Limb (tissue), 2 donors: ENCODE measurements at regions not wholly inside any gene's neighbourhood (a gene's known extent, or its start where the extent isn't known, plus 50 kb on each side); places are given as distances from the start of the nearest gene placed in this dataset.

Experiments used
- DNase-seq, 2 donors: peaks; one replicate each; pipeline ENCODE4 v3.0.0-alpha.2; 2016; ENCODE audit errors: extremely low spot score in 2 of 2

DNA sequence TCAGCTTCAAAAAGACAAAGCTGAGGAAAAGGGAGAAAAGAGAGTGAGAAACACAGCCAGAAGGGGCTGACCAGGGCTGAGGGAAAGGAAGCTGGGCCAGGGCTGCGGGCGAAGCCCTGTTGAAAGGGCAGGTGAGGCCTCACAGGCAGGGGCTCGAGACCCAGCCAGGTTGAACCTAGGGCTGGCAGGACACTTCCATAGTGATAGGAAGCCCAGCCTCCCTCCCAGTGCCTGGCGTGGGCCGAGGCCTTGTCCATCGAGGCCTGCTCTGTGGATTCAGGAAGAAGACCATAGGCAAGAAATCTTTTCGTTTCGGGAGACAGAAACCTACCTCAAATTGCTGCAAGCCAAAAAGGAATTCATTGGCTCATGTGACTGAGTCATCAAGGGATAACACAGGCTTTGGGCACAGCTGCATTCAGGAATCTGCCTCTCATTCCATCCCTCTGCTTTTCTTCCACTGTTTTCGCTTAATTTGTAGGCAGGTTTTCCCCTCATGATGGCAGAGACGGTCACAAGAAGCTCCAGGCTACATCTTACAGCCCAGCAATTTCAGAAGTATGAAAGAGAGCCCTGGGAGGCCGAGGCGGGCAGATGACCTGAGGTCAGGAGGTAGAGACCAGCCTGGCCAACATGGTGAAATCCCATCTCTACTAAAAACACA is 311.1 kb upstream of the SULF2 start:
- DNase-seq, result no peak

DNA sequence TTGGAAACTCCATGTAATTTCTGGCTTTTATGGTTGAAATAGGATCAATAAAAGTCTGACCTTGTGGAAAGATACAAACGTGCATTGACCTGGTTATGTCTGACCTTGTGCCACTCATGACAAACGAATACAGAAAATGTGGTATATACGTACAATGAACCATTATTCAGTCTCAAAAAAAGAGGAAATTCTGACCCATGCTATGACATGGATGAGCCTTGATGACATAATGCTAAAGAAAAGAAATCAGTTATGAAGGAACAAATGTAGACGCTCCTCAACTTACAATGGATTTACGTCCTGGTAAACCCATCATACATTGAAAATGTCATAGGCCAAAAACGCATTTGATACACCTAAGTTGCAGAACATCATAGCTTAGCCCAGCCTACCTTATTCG is 309.7 kb upstream of the SULF2 start:
- no peak for DNase-seq

GRCh38 chr20:48094196-48094749 is 309.0 kb upstream of the SULF2 start:
- DNase-seq, result no peak

GRCh38 chr20:48092596-48093280 is 307.5 kb upstream of the SULF2 start:
- no peak for DNase-seq

DNA sequence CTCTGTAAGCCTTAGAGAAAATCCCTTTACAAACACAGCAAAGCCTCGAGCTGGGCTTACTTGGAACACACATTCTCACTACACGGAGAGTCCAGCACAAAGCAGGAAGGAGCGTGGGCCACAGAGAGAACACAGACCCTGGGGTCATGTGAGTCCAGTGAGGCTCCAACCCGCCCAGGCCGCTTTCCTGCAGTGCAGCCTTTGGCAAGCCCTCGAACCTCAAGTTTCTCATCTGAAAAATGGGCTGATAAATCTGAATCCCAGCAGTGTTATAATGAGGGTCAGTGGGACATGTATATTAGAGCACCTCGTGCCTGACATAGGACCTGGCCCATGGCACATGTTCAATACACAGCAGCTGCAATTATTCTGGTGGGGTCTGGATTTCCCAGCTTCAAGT is 305.5 kb upstream of the SULF2 start:
- DNase-seq, result no peak

- no peak for DNase-seq
Observed at GRCh38 chr20:48090314-48090713, 305.0 kb upstream of the SULF2 start.

DNA sequence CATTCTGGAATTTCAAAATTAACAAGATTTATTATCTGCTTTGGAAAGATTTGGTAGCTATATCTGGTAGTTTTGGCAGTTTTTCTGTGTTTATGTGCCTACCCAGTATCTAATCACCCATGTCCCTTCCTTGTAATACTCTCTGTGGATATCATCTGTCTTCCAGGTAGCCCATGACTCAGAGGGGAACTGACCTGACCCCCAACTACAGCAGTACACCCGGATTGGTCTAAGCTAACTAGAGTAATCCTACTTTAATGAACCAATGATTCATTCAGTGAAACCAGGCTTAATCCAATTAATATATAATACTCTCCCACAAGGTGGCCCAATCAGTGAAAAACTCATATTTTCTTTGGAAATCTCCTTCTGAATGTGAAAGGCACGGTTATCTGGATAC is 295.3 kb upstream of the SULF2 start:
- DNase-seq, result no peak

DNA sequence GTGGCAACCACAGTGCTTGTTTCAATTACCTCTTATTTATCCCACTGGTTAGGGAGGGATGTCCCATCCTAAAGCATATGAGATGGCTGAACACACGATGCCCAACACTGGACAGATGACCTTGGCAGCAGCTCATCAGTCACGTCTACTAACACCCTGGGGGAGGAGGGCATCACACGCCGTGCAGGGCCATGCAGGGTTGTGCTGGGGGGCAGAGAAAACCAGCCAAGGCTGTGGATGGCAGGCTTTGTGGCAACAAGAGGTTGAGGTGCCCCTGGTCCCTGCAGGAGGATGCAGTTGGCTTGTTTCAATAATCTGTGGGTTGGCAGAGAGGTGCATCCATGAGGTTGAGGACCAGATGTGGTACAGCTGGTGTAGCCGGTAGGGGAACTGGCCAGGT is 293.7 kb upstream of the SULF2 start:
- DNase-seq, result no peak

GRCh38 chr20:48076747-48077146 is 291.5 kb upstream of the SULF2 start:
- no peak for DNase-seq

DNA sequence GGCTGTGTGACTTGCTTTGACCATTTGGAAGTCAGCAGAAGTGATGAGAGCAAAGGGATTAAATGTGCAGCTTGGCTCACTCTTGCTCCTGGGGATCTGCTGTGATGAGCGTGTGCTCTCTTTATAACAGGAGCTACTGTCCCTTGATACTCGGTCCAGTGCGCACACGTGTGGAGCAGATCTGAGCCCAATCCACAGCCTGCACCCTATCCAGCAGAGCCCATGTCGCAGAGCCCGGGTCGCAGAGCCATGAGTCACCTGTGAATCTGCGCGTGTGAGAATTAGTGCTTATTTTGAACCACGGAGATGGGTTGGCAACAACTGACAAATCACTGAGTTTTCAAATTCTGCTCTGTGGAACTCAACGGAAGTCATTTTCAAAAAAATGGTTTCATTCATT is 291.0 kb upstream of the SULF2 start:
- DNase-seq, result no peak

GRCh38 chr20:48075591-48076174 is 290.4 kb upstream of the SULF2 start:
- DNase-seq, result no peak

DNA sequence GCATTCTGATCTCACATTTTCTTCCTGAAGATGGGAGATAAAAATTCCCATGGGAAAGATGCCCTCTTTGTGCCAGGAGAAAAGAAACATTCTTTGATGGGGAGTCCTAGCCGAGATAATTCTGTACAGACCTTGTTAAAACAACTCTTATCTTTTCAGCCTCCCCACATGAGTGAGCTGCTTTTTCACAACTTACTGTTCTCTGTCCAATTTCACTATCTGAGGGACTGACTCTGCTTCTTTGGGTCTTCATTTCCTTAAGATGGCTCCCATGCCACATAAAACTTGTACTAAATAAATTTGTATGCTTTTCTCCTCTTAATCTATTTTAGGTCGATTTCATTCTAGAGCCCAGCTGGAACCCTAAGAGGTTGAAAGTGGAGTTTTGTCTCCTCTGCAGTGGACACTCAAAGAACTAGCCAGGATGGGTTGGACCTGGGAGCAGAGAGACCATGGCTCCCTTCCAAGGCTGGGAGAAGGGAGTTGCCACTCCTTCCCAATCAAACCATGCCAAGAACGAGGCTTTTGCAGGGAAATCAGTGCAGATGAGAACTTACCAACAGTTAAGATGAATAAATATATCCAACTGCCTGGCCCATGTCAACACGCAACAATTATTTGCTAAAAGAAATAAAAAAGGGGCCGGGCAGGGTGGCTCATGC is 285.8 kb upstream of the SULF2 start:
- no peak for DNase-seq

DNA sequence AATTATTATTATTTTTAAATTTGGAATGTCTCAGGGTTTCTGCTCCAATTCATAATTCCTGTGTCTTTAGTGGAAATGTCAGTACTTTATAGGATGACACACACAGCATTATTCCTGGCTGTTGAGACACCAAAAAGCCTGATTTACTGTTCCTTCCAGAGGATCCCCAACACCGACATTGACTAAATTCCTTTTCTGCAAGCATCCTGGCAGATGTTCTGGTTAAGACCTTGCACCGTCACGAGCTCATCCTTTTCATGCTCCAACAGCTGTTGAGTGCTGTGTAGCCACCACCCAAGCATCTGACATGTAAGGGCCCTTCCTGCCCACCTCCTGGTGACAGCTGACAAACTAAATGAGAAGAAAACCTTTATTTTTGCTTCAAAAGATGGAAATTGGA is 284.3 kb upstream of the SULF2 start:
- no peak for DNase-seq

DNA sequence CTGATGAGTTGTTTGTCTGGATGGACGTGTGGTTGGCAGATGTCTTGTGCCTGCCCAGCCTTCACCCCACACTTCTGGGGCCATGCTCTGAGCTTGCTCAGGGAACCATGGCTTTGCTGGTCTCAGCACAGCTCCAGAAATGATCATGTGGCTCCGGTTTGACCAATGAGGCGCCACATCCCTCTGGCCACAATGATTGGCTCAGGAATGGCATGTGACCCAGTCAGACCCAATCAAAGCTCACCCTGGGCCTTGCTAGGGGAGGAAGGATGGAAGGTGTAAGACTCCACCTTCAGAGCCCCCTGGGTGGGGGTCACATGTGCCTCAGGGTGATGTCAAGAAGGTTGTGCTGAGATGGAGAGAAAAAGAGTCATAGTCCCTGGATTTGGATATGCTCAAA is 281.6 kb upstream of the SULF2 start:
- DNase-seq, result no peak

DNA sequence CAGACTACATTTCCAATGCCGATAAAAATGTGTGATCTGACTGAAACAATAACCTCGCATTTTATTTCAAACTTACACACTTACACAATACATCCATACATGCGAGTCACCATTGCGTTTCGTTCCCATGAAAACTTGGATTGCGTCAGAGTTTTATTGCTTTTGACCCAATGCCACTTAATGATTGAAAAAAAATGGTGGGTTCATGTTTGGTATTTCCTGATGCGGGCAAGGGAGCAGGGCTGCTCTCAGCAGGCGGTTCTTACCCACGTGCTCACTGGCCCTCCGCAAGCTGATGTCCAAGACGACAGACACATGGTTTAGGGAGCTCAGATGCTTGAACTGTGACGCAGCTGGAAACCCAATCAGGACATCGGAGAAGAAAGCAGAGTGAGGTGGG is 281.0 kb upstream of the SULF2 start:
- DNase-seq, result no peak

GRCh38 chr20:48065833-48066232 is 280.6 kb upstream of the SULF2 start:
- DNase-seq, result no peak

- DNase-seq, result no peak
Observed at GRCh38 chr20:48064929-48065328, 279.6 kb upstream of the SULF2 start.

DNA sequence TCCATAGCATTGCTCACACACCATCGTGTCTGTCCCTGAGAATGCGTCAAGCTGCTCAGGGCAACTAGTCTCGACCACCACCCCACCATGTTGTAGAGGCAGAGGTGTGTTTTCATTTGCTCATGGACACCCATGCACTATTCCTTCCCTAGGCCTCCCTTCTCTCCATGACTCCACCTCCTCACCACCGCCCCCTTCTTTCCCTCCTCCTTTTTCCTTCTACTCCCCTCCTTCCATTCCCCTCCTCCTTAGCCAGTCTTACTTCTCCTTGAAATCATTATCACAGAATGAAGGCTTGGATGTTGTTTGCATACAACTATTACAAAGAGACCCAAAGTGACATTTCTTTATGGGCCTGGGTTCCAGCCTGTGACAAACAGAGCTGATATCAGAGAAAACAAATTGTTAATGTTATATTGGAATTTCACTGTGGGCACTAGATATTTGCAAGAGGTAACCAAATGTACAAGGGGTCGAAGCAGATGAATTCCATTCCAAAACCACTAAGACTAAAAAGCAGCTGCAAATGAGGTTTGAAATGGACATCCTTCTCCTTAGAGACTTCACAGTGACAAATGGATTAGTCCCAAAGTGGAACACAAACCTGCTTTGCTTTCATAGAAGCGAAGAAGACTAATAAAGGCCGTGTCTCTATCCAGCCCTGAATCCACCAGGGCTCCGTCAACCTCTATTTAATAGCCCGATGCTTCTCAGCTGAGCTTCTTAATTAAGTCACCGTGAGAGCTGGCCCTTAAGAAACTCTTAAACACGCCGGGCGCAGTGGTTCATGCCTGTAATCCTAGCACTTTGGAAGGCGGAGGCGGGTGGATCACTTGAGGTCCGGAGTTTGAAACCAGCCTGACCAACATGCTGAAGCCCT is 275.8 kb upstream of the SULF2 start:
- no peak for DNase-seq

DNA sequence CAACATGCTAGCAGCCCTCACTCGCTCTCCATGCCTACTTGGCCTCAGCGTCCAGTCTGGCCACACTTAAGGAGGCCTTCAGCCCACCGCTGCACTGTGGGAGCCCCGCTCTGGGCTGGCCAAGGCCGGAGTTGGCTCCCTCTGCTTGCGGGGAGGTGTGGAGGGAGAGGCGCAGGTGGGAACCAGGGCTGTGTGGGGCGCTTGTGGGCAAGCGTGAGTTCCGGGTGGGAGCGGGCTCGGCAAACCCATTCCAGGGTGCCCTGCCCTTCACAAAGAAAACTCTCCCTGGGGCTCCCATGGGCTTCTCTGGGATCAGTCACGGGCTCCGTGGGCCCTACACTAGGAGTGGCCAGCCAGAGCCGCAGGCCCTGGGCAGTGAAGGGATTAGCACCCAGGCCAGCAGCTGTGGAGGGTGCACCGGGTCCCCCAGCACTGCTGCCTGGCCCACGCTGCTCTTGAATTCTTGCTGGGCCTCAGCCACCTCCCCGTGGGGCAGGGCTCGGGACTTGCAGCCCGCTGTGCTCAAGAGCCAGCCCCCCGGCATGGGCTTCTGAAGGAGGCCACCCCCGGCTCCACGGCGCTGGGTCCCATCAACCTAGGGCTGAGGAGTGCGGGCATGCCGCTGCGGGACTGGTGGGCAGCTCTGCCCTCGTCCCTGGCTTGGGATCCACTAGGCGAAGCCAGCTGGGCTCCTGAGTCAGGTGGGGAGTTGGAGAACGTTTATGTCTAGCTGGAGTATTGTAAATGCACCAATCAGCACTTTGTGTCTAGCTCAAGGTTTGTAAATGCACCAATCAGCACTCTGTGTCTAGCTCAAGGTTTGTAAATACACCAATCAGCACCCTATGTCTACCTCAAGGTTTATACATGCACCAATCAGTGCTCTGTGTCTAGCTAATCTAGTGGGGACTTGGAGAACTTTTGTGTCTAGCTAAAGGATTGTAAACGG is 273.6 kb upstream of the SULF2 start:
- no peak for DNase-seq

GRCh38 chr20:48057739-48058138 is 272.5 kb upstream of the SULF2 start:
- DNase-seq, result no peak
